ENCODE measurements at regions not wholly inside any gene's neighbourhood (a gene's known extent, or its start where the extent isn't known, plus 50 kb on each side); places are given as distances from the start of the nearest gene placed in this dataset.

DNA sequence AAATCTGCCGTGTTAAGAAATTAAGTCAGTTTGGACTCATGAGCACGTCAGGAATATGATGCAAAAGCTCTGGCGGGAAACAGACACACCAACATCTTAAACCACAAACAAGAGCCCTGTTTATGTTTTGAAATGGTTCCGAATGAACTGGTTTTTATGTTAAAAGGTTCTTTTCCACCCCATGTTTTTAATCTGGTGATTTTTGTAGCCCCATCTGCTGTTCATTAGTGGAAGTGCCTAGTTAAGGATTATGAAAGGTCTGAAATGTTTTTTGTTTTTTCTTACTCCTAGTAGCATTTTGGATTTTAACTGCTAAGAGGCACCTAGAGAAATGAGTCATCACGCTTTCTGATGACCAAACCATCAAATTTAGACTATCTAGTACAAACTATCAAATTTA, 404.1 kb upstream of the MKI67 start:
- 47 to 50% methylated on average over 5 of the region's 5 CpGs for WGBS, 2 donors
- no peaks in the 10 kb centered on the region for H3K9me3 ChIP-seq
- no peak overlapping the region for H3K4me3 ChIP-seq
- intact Hi-C loops (cut with DNase I) = no loop called here
- H3K27me3 ChIP-seq = peaks cover 0 to 16% (median 0%) of the 10 kb centered on the region in 4 donors
- no peak overlapping the region for H3K27ac ChIP-seq
- TF ChIP-seq, protein P1, sequence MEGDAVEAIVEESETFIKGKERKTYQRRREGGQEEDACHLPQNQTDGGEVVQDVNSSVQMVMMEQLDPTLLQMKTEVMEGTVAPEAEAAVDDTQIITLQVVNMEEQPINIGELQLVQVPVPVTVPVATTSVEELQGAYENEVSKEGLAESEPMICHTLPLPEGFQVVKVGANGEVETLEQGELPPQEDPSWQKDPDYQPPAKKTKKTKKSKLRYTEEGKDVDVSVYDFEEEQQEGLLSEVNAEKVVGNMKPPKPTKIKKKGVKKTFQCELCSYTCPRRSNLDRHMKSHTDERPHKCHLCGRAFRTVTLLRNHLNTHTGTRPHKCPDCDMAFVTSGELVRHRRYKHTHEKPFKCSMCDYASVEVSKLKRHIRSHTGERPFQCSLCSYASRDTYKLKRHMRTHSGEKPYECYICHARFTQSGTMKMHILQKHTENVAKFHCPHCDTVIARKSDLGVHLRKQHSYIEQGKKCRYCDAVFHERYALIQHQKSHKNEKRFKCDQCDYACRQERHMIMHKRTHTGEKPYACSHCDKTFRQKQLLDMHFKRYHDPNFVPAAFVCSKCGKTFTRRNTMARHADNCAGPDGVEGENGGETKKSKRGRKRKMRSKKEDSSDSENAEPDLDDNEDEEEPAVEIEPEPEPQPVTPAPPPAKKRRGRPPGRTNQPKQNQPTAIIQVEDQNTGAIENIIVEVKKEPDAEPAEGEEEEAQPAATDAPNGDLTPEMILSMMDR (IDR thresholded peaks at IDR 0.05) = peak in 1 of 6 experiments; percentile 19
- no peak for TF ChIP-seq POLR2A (IDR thresholded peaks at IDR 0.05)
- no peak for DNase-seq
- H3K36me3 ChIP-seq = no peaks in the 10 kb centered on the region
- no peaks in the 10 kb centered on the region for H3K4me1 ChIP-seq

GRCh38 chr10:128530946-128531345, 404.7 kb upstream of the MKI67 start:
- no peaks in the 10 kb centered on the region for H3K4me1 ChIP-seq
- intact Hi-C loops (cut with DNase I) = no loop called here
- H3K9me3 ChIP-seq = no peaks in the 10 kb centered on the region
- H3K27me3 ChIP-seq = peaks cover 0 to 22% (median 0%) of the 10 kb centered on the region in 4 donors
- H3K27ac ChIP-seq = no peak overlapping the region
- DNase-seq = no peak
- no peak overlapping the region for H3K4me3 ChIP-seq
- 18 to 25% methylated on average over 2 of the region's 2 CpGs for WGBS, 2 donors
- TF ChIP-seq POLR2A (IDR thresholded peaks at IDR 0.05) = no peak
- TF ChIP-seq, protein P1 (IDR thresholded peaks at IDR 0.05) = no peak
- no peaks in the 10 kb centered on the region for H3K36me3 ChIP-seq

DNA sequence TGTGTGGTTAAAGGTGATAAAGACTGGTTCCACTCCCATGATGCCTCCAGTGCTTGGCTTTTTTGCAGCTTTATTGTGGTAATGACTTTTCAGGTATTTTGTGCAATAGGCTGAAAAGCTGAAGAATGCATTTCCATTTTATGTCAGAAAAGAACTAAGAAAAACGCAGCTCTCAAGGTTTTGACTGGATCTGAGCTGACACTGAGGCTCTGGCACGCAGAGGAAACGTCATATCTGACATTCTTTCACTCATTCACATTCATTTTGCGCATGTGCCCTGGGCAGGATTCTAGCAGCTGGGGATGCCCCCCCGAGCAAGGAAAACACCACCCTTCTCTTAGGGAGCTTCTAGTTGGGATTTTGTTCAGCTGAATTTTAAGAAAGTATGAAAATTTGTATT, 408.5 kb upstream of the MKI67 start:
- H3K36me3 ChIP-seq = no peaks in the 10 kb centered on the region
- peaks cover 0 to 51% (median 0%) of the 10 kb centered on the region in 4 donors for H3K27me3 ChIP-seq
- no peak for DNase-seq
- no peak overlapping the region for H3K27ac ChIP-seq
- H3K4me3 ChIP-seq = no peak overlapping the region
- intact Hi-C loops (cut with DNase I) = no loop called here
- H3K9me3 ChIP-seq = no peaks in the 10 kb centered on the region
- WGBS, 2 donors = 47 to 65% methylated on average over 5 of the region's 5 CpGs
- no peak for TF ChIP-seq POLR2A (IDR thresholded peaks at IDR 0.05)
- TF ChIP-seq, protein P1 (IDR thresholded peaks at IDR 0.05) = no peak
- H3K4me1 ChIP-seq = no peaks in the 10 kb centered on the region

- no peak for DNase-seq
- WGBS, 2 donors = 54 to 63% methylated on average over 6 of the region's 6 CpGs
Observed at GRCh38 chr10:128536259-128536658, 410.0 kb upstream of the MKI67 start.

GRCh38 chr10:128537834-128538330, 411.7 kb upstream of the MKI67 start:
- Histone ChIP-seq H3K4me1 (no peaks in the 10 kb centered on the region), H3K27me3 (peaks cover 0 to 82% (median 0%) of the 10 kb centered on the region in 4 donors), H3K4me3 (no peak overlapping the region), H3K36me3 (no peaks in the 10 kb centered on the region), H3K9me3 (no peaks in the 10 kb centered on the region), H3K27ac (no peak overlapping the region)
- WGBS, 2 donors = 9 to 20% methylated on average over 7 of the region's 7 CpGs
- intact Hi-C loops (cut with DNase I) = no loop called here
- TF ChIP-seq, protein P1 (IDR thresholded peaks at IDR 0.05) = no peak
- TF ChIP-seq POLR2A (IDR thresholded peaks at IDR 0.05) = no peak
- no peak for DNase-seq

More at GRCh38 chr10:128536259-128536658, 410.0 kb upstream of the MKI67 start:
- TF ChIP-seq POLR2A (IDR thresholded peaks at IDR 0.05) = no peak
- TF ChIP-seq, protein P1 (IDR thresholded peaks at IDR 0.05) = no peak
- no peaks in the 10 kb centered on the region for H3K9me3 ChIP-seq
- no peaks in the 10 kb centered on the region for H3K36me3 ChIP-seq
- no peak overlapping the region for H3K27ac ChIP-seq
- H3K4me3 ChIP-seq = no peak overlapping the region
- H3K4me1 ChIP-seq = no peaks in the 10 kb centered on the region
- intact Hi-C loops (cut with DNase I) = no loop called here
- H3K27me3 ChIP-seq = peaks cover 0 to 67% (median 0%) of the 10 kb centered on the region in 4 donors
